ENCODE measurements at regions not wholly inside any gene's neighbourhood (a gene's known extent, or its start where the extent isn't known, plus 50 kb on each side); places are given as distances from the start of the nearest gene placed in this dataset.

GRCh38 chr6:27806981-27807440, 105.2 kb downstream of the OR2B2 start (continued):
- TF ChIP-seq ZNF280D (CRISPR knock-in tag; IDR thresholded peaks at IDR 0.05), result no peak
- no peak for TF ChIP-seq ZMAT3 (CRISPR knock-in tag; conservative IDR thresholded peaks at IDR 0.05)
- no peak for TF ChIP-seq KLF12 (CRISPR knock-in tag; IDR thresholded peaks at IDR 0.05; ENCODE audit: borderline replicate concordance)
- no peak for TF ChIP-seq TEAD2 (CRISPR knock-in tag; IDR thresholded peaks at IDR 0.05)
- no peak for TF ChIP-seq MZF1 (CRISPR knock-in tag; IDR thresholded peaks at IDR 0.05; ENCODE audit: borderline replicate concordance)
- no peak for TF ChIP-seq ZNF382 (CRISPR knock-in tag; IDR thresholded peaks at IDR 0.05; ENCODE audit: borderline replicate concordance)
- no peak for TF ChIP-seq FOSL2 (CRISPR knock-in tag; IDR thresholded peaks at IDR 0.05)
- TF ChIP-seq NFKB2 (CRISPR knock-in tag; IDR thresholded peaks at IDR 0.05; ENCODE audit: borderline replicate concordance), result no peak
- TF ChIP-seq TAF15 (IDR thresholded peaks at IDR 0.05; ENCODE audit: low read depth, low read length, poor library complexity, severe bottlenecking), result no peak
- no peak for TF ChIP-seq TRIM22 (IDR thresholded peaks at IDR 0.05)
- no peak for TF ChIP-seq ZNF292 (CRISPR knock-in tag; IDR thresholded peaks at IDR 0.05; ENCODE audit: borderline replicate concordance, low read depth)
- no peak for TF ChIP-seq NFYB (CRISPR knock-in tag; IDR thresholded peaks at IDR 0.05)
- peak; percentile 50 for TF ChIP-seq CTCF (CRISPR knock-in tag; IDR thresholded peaks at IDR 0.05)
- no peak for TF ChIP-seq TSC22D2 (CRISPR knock-in tag; IDR thresholded peaks at IDR 0.05; ENCODE audit: borderline replicate concordance)
- TF ChIP-seq FOXM1 (CRISPR knock-in tag; IDR thresholded peaks at IDR 0.05), result no peak
- no peak for TF ChIP-seq RBM39 (IDR thresholded peaks at IDR 0.05; ENCODE audit: low read depth, low read length, poor library complexity, severe bottlenecking)
- no peak for TF ChIP-seq ZBTB34 (CRISPR knock-in tag; IDR thresholded peaks at IDR 0.05)
- TF ChIP-seq ZNF773 (CRISPR knock-in tag; IDR thresholded peaks at IDR 0.05; ENCODE audit: borderline replicate concordance), result no peak
- TF ChIP-seq HINFP (CRISPR knock-in tag; IDR thresholded peaks at IDR 0.05; ENCODE audit: low read depth), result no peak
- TF ChIP-seq ZNF775 (CRISPR knock-in tag; IDR thresholded peaks at IDR 0.05; ENCODE audit: borderline replicate concordance), result no peak
- no peak for TF ChIP-seq ZNF891 (CRISPR knock-in tag; IDR thresholded peaks at IDR 0.05)
- TF ChIP-seq NCOR1 (IDR thresholded peaks at IDR 0.05; ENCODE audit: borderline replicate concordance, low read length), result no peak

All from HepG2 (cell line).